Osteocyte (in vitro differentiated cells): ENCODE measurements at regions not wholly inside any gene's neighbourhood (a gene's known extent, or its start where the extent isn't known, plus 50 kb on each side); places are given as distances from the start of the nearest gene placed in this dataset.

ENCODE experiments used
- DNase-seq: peaks from one replicate; pipeline ENCODE4 v3.0.0; 2021; ENCODE audit warnings: mixed read lengths; ENCODE audit not compliant: unreplicated experiment; ENCODE audit errors: extremely low spot score
- H3K27ac Mint-ChIP-seq: one replicate; pipeline ENCODE4 v1.8.0; 2021; ENCODE audit warnings: mild to moderate bottlenecking, mixed read lengths; ENCODE audit not compliant: unreplicated experiment
- H3K27me3 Mint-ChIP-seq: one replicate; pipeline ENCODE4 v1.8.0; 2021; ENCODE audit warnings: mixed read lengths; ENCODE audit not compliant: unreplicated experiment
- H3K36me3 Mint-ChIP-seq: one replicate; pipeline ENCODE4 v1.8.0; 2021; ENCODE audit warnings: mixed read lengths; ENCODE audit not compliant: unreplicated experiment
- H3K4me1 Mint-ChIP-seq: one replicate; pipeline ENCODE4 v1.8.0; 2021; ENCODE audit warnings: mixed read lengths; ENCODE audit not compliant: unreplicated experiment
- H3K4me3 Mint-ChIP-seq: one replicate; pipeline ENCODE4 v1.8.0; 2021; ENCODE audit warnings: mild to moderate bottlenecking, moderate library complexity, mixed read lengths; ENCODE audit not compliant: unreplicated experiment
- H3K9me3 Mint-ChIP-seq: one replicate; pipeline ENCODE4 v1.8.0; 2021; ENCODE audit warnings: mixed read lengths; ENCODE audit not compliant: unreplicated experiment
- TF ChIP-seq, protein P1 (sequence below): fragments of 200-600 bp; sonication (generic); IDR thresholded peaks from 2 replicates; pipeline ENCODE4 v1.5.0; 2021; ENCODE audit warnings: antibody characterized with exemption, mild to moderate bottlenecking, moderate library complexity

DNA sequence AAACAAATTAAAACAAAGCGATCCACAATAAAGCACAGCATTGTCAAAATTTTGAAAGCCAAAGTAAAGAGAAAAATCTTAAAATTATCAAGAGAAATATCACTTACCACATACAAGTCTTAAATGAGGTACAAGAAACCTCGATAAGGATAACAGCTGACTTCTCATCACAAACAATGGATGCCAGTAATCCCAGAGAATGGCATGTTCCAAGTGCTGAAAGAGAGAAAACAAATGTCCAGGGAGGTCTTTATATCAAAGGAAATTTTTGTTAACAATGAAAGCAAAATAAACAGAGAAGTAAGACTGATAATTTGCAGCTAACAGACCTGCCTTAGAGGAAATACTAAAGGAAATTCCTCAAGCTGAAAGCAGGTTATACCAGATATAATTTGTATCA lies 460.4 kb upstream of the HS3ST1 start:
- Mint-ChIP-seq H3K27me3 (no peaks in the 10 kb centered on the region), H3K9me3 (peaks cover 24% of the 10 kb centered on the region), H3K36me3 (no peaks in the 10 kb centered on the region), H3K4me1 (no peaks in the 10 kb centered on the region), H3K4me3 (no peak overlapping the region), H3K27ac (no peak overlapping the region)
- no peak for DNase-seq
- TF ChIP-seq, protein P1, sequence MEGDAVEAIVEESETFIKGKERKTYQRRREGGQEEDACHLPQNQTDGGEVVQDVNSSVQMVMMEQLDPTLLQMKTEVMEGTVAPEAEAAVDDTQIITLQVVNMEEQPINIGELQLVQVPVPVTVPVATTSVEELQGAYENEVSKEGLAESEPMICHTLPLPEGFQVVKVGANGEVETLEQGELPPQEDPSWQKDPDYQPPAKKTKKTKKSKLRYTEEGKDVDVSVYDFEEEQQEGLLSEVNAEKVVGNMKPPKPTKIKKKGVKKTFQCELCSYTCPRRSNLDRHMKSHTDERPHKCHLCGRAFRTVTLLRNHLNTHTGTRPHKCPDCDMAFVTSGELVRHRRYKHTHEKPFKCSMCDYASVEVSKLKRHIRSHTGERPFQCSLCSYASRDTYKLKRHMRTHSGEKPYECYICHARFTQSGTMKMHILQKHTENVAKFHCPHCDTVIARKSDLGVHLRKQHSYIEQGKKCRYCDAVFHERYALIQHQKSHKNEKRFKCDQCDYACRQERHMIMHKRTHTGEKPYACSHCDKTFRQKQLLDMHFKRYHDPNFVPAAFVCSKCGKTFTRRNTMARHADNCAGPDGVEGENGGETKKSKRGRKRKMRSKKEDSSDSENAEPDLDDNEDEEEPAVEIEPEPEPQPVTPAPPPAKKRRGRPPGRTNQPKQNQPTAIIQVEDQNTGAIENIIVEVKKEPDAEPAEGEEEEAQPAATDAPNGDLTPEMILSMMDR: no peak

DNA sequence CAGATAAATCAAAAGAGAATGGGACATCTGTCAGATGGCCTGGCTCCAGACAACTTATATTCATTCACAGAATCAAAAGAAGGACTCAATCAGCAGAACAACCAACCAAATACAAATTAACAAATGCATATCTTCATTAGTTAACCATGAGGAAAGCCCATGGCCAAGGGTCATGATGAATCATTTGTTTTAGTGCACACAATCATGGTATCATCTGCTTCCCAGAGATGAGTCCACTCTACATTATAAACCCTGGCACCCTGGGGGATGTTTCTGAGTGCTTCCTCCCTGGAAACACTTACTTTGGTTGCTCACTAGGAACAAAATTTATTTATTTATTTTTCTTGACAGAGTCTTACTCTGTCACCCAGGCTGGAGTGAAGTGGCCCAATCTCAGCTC lies 453.3 kb upstream of the HS3ST1 start:
- no peaks in the 10 kb centered on the region for H3K36me3 Mint-ChIP-seq
- no peak overlapping the region for H3K27ac Mint-ChIP-seq

GRCh38 chr4:11881364-11881763 lies 452.7 kb upstream of the HS3ST1 start:
- Mint-ChIP-seq H3K4me1 (no peaks in the 10 kb centered on the region), H3K9me3 (peaks cover 18% of the 10 kb centered on the region), H3K4me3 (no peak overlapping the region), H3K27me3 (no peaks in the 10 kb centered on the region), H3K36me3 (no peaks in the 10 kb centered on the region), H3K27ac (no peak overlapping the region)
- TF ChIP-seq, protein P1: no peak
- DNase-seq: no peak

More for the DNA sequence above, 453.3 kb upstream of the HS3ST1 start:
- DNase-seq: no peak
- TF ChIP-seq, protein P1: no peak
- no peaks in the 10 kb centered on the region for H3K27me3 Mint-ChIP-seq
- H3K9me3 Mint-ChIP-seq: peaks cover 12% of the 10 kb centered on the region
- H3K4me1 Mint-ChIP-seq: no peaks in the 10 kb centered on the region
- H3K4me3 Mint-ChIP-seq: no peak overlapping the region

GRCh38 chr4:11878241-11878640 lies 449.5 kb upstream of the HS3ST1 start:
- H3K36me3 Mint-ChIP-seq: no peaks in the 10 kb centered on the region
- TF ChIP-seq, protein P1: no peak
- DNase-seq: no peak
- no peaks in the 10 kb centered on the region for H3K27me3 Mint-ChIP-seq
- peaks cover 17% of the 10 kb centered on the region for H3K9me3 Mint-ChIP-seq
- no peak overlapping the region for H3K4me3 Mint-ChIP-seq
- no peak overlapping the region for H3K27ac Mint-ChIP-seq
- H3K4me1 Mint-ChIP-seq: no peaks in the 10 kb centered on the region

- Mint-ChIP-seq H3K36me3 (no peaks in the 10 kb centered on the region), H3K27me3 (no peaks in the 10 kb centered on the region), H3K9me3 (peaks cover 17% of the 10 kb centered on the region), H3K27ac (no peak overlapping the region), H3K4me1 (no peaks in the 10 kb centered on the region), H3K4me3 (no peak overlapping the region)
- TF ChIP-seq, protein P1: no peak
- DNase-seq: no peak
Measured at GRCh38 chr4:11876104-11876503, 447.4 kb upstream of the HS3ST1 start.
